Right hindlimb (tissue), 1 donor: ENCODE measurements at regions not wholly inside any gene's neighbourhood (a gene's known extent, or its start where the extent isn't known, plus 50 kb on each side); places are given as distances from the start of the nearest gene placed in this dataset.
A peak's percentile ranks its signal among the peaks of the same experiment; 100 is the strongest.

Source experiments
- DNase-seq: peaks from one replicate; pipeline ENCODE4 v3.0.0-alpha.2; 2018

DNA sequence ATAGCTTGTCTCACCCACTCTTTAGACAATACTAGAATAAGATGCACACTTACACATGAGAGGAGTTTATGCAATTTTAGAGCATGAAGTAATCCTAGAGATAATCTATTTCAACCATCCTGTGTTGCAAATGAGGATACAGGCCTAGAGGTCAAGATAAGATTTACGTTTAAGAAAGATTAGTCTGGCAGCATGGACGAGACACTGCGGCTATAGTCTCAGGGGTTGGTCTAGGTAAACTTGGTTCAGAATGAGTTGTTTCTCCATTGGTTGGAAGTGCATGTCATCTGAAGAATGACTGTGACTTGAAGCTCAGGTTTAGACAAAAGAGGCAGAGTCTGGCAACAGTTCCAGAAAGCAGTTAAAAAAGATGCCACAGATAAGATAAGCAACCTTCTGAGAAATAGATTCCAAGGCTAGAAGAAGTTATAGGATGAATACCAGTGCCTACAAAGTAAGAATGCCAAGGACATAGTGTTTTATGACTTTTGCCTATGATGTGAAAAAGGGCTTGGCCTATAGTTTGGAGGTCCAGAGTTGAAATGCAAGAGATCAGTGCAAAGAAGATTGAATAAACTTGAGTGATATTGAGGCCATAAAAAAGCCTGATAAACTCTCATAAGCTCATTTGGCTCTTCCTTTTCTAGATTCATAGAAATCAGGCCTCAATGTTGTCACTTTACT is 631.0 kb downstream of the SQOR start:
- no peak for DNase-seq

DNA sequence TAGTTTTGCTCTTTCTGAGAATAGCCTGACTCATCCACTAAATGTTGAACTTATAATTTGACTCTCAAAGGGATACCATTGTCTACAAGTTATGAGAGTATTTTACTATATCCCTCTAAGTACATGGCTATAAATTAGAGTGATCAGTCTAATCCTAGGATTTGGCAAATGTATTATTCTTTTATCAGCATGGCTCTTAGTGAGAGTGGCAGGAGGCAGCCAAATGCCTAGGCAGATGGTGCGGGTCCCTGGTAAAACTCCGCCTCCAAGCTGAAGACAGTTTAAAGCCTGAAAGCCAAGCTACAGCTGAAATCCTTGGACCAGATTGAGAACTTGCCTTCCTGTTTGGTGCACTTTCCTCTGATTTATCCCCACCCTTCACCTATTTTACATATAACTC is 631.8 kb downstream of the SQOR start:
- DNase-seq: no peak

DNA sequence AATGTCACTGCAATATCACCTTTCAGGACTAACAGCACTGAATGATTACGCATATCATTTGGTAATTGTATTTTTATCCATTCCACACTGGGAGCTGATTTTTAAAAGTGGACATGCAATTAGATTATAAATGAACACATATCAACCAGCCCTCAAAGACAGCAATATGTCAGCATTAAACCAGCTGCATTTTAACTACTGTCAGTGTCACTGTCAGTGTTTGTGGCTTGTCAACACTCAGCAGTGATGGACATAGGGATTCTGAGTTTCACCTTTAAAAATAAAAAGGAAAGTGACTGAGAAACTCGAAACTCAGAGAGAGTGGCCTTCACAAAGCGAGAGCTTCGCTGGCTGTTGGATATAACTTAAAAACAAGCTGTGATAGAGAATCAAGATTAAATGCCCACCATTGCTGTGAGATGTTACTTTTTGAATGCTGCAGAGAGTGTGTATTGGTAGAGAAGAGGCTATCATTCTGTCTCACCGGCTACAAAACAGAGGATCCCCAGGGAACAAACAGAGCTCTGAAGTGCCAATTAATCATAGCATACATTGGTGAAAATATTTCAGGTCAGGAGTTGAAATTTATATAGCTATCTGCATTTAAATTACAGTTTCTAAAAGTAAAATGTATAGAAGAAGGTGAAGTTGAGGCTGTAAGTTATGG is 635.8 kb downstream of the SQOR start:
- DNase-seq: no peak

DNA sequence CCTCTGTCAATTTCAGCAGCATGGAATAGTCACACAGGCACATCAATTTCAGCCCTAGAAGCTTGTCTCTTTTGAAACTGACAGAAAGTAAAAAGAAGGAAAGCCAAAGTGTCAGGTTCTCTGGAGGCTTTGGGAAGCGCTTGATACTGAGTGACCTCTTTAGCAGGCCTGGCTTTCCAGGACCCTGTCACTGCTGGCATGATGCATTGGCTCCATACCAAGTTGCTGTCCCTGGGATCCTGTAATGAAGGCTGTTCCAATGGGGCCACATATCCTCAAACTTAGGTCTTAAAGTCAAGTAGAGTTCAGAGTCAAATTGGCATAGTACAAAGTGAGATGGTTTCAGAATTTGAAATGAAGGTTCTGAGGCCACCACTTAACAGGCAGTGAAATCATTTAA is 640.9 kb downstream of the SQOR start:
- DNase-seq: no peak

DNA sequence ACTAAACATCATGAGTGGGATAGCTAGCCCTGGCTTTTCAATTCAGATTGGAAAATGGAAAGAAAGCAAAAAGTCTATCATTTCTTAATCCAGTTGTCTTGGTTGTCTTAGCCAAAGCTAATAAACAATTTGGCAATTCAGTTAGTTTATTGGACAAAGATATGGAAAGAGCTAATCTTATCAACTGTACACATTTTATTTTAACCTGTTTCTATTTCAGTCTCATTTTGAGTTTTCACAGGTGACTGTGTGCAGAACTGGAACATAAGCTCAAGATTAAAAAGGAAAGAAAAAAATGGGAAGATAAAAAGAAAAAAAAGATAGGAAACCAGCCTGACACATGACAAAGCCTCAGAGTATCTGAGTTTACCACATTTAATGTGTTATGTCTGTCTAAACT is 642.6 kb downstream of the SQOR start:
- DNase-seq: no peak

DNA sequence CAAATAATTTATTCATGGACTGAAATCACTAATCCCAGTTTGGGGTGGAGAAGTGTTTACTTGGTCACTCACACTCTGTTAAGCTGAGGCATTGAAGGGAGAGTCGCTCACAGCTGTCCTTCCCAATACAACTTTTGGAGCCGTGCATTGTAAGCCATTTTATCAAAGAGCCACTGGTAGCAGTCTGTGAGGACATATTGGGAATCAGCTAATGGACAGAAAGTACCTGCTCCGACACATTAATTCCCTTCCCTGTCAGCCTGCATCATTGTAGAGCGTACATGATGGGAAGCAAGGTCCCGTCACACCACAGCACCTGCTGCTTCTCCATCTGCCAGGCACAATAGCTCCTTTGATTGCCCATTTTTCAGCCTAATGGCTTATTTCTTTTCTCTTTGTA is 643.2 kb downstream of the SQOR start:
- no peak for DNase-seq

DNA sequence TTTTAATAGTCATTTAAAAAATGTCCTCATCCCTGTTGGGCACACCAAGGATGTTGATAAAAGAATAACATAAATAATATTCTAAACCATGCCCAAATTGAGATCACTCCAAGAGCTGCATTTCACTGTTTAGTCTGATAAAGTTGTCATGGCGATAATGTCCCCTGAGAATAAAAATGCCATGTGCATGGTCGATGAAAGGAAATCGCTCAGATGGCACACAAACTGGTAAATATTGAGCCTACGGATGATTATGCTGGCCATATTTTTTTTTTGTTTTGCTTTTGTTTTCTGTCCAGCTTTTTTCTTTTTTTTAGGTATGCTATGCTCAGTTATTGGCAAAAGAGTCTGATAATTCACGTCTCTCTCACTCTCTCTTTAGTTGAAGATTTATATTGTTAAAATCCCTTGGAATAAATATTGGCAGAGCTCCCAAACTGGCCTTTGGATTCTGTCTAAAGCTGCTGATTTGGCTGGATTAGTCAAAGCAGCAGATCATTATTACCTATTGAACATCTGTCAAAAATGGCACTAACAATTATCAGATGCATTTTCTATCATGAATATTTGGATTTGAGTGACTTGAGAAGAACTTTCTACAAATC is 643.8 kb downstream of the SQOR start:
- no peak for DNase-seq

DNA sequence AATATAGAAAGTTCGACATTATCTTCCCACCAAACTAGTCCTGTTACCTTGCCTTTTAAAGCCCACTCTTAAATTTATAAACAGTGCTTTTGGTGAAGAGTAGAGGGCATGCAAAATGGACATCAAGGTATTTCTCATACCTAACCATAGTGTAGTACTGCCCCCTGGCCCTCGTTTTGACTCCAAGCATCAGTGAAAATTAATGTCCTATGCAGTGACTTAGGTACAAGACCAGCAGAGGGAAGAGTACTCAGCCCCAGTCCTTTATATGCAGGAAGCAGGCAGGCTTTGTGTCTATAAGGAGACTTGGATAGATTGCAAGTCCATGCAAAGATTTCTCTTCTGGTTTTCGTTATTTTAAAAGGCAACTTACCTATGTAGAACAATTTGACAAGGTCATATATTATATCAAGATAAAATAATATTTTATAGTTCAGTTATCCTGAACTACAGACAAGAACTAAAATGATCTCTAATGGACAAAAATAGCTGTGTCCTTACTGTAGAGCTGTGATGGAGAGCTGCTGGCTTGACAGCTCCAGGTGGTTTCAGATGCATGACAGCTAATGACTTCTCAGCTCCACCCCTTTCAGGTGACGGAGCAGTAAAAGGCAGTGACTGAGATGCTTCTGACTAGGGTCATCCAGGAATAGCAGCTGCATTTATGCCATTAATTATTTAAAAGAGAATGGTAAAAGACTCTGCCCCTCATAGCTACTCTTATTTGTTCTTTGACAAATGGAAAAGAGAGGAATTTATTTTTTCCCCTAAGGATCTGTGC is 646.1 kb downstream of the SQOR start:
- no peak for DNase-seq

DNA sequence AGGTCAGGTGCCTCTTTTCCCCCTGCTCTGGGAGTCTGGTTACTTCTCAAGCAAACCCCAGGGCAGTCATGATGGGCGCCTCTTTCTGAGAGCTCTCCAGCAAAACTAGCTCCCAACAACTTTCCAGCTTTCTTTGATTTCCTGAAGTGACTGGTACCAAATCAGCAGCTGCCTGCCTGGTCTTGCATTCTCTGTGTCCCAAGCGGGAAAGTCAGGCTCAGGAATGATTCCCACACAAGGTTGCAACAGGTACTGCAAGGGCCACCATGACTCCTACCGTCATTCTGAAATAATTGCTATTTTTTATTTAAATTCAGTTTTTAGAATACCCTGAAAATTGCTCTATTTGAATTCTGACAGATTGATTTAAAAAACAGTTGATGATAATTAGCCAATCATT is 658.7 kb downstream of the SQOR start:
- DNase-seq: no peak

DNA sequence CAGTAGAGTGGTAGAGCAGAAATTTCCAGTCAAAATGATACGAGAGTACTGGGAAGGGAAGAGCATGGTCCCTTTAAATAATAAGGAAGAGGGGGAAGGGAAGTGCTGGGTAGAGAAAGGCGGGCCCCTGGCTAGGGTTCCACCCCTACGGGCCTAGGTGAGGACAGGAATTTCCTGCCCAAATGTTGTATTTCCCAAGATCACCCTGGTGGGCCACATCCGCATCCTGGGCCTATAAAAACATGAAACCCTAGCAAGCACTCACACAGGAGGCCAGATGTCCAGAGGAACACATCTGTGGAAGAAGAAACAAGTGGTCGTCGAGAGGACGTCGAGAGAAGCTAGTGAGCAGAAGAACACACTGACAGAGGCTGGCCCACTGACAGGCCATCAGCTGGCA is 661.2 kb downstream of the SQOR start:
- no peak for DNase-seq

DNA sequence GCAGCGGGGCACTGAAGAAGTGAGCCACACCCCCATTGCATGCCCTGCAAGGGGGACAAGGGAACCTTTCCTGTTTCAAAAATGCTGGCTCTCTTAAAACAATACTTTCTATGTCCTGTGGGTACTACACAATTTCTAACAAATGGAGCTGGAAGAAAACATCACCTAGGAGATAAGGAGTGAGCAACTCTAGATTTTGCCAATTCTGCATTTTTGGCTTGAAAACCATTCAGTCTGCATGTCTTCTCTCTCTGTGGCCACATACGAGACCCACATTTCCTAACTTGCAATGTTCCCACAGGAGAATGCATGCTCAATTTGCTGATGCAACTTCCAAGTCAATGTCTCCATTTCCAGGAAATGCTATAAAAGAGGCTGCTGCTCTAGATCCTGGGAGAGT is 662.0 kb downstream of the SQOR start:
- no peak for DNase-seq

DNA sequence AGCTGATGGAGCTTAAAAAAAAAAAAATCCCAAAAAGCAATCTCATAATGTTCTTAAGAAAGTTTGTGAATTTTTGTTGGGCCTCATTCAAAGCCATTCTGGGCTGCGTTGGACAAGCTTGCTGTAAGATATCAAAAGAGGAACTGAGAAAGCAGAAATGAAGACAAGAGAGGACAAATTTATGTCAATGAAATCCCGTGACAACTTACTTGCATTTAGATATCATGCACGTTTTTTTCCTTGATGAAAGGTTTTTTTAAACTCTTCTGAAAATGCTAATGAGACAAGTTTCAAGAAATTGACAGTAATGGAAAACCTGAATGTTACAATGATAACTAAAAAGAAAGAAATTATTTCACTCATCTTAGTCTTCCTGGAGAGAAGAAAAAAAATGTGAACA is 662.9 kb downstream of the SQOR start:
- DNase-seq: no peak

DNA sequence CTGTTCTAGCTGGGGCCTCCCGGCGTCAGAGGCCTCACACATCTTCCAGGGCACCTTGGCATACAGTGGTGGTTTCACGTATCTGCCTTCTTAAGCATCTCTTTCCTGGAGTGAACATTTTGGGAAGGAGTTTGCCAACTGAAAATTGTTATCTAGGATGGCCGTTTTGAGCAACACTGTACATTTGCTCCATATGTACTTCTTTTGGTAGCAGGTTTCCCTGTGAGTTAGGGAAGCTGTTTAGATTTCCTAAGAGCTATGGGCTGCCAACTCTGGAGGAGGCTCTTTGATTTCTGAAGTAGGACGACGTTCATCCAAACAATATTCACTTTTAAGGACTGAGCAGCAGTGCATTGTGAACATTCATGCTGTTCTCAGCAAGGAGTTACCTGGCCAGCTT is 665.9 kb downstream of the SQOR start:
- DNase-seq: no peak

DNA sequence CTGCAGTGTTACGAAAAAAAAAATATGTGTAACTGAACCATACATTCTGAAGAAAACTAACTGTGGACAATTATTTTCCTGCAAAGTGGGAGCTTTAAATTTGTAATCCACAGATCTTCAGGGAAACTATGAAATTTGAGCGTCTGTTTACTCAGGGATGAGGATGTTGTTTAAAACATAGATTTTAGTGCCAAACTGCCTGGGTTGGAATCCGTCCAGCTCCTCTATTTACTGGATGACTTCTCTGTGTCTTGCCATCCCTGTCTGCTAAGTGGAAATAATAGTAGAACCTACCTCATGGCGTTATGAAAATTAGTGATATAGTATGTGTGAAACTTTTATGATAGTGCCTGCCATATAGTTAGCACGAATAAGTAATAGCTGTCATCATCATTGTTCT is 666.5 kb downstream of the SQOR start:
- DNase-seq: no peak

DNA sequence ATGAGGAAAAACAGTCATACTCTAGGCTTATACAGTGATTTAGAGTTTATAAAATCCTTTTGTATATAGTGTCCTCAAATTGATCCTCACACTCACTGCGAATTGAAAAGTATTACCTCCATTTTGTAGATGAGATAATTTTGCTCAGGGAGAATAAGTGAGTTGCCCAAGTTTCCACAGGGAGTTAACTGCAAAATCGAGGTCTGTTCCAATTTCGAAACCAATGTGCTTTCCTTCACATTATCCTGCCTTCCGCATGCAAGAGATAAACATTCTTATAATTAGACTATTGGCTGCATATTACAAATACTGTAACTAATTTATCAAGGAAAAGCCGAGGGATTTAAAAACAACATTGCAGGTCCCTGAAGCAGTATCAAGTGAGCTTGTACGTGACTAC is 667.0 kb downstream of the SQOR start:
- DNase-seq: no peak

DNA sequence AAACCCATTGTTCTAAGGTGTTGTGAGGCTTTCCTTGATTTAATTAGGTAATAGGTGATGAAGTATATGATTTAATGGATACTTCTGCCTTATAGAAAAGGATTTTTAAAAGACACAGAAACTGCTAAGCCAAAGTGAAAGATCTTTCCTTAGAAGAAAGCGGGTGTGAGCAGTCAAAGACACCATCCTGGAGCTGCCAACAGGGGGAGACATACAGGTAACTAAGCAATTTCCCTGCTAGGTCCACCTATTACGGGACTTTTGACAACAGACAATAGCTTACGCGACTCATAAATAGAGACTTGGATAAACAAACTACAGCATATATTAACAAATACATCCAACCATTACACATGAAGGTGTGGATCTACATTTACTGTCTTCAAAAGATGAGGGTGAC is 669.5 kb downstream of the SQOR start:
- DNase-seq: no peak

DNA sequence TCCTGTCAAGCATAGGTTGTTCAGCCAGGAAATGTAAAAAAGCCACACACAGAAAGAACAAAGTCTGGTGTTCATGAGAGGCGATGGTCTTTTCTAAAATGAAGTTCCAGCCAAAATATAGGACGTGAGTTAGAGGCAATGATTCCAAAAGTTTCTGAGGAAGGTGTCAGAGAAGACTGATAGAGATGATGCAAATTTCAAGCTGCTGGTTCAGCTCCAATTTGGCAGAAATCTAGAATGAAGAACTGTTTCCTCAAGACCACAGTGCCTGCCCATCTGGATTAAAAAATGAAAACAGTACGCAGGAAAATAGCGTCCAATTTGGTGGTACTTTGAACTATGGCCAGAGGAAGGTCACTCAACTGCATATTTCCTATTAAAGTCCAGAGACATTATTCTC is 672.9 kb downstream of the SQOR start:
- DNase-seq: no peak

DNA sequence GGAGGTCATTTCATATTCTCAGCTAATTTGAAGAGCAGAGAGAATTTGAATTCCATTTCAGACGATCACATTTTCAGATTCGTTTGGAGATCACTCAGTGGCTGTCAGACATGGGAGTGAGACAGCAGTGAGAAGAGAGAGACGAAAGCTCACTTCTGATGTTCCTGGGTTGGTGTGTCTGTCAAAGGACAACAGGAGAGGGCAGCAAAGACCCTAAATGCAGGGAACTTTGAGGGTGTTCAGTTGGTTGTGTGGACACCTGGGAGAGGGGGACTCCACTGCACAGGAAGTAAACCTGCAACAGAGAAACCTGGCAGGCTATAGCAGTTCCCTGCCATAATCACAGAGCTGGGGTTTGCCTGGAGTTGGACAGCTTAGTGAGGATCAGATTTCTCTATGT is 675.1 kb downstream of the SQOR start:
- DNase-seq: no peak

DNA sequence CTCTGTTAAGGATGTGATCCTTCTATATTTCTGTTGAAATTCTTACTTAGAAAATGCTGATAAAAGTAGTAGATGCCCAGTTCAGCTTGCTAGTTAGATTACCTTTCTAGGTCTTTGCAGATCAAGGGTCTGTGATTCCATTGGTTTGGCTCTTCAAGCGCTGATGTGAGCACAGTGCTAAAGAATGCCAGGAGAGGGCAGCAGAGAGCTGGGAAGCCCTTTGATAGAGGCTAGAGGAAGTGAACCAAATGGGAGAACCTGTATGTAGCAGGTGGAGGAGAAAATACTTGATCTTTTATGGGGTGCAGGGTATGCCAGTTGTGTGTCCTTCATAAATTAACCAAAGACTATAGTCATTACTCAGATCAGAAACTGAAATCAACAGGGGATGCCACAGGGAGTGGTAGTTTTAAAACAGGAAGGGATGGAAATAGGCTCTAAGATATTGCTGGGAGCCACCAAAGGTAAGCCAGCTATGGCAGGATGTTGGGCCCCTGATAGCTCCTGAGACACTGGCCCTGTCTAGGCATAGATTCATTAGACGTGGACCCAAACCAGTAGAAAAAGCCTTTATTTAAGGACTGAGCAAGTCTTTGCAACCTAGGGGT is 677.4 kb downstream of the SQOR start:
- DNase-seq: peak; percentile 73

DNA sequence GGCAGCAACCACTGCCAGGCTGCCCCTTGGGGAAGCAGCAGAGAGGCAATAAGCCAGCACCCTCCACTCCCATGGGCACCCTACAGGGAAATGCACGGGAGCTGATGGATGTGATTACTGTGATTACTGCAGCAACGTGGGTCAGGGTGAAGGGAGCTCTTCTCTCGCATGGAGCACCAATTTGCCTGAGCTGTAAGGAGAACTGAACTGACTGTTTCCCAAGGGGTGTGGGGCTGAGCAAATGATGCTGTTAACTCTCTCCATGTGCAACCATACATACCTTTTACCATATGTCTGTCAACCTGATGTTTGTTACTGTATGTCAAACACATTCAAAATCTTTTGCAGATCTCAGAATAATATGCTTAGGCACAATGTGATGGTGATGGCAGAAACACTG is 680.6 kb downstream of the SQOR start:
- DNase-seq: no peak

DNA sequence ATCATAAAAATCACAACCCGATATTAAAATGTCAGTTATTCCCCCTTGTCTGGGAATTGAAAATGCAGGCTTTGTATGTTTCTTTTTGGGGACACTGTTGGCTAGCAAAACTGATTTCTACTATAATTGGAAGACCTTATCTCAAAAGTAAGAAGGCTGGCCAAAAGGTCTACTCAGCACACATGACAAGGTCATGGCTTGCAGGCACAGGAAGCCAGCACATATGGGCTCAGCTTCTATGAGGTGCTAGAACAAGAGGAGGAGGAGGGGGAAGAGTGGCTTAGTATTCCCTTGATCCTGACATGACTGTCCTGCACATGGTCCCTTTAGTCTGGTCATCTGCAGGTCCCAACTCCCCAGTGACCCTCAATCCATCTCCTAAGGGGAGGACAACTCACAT is 681.2 kb downstream of the SQOR start:
- no peak for DNase-seq

DNA sequence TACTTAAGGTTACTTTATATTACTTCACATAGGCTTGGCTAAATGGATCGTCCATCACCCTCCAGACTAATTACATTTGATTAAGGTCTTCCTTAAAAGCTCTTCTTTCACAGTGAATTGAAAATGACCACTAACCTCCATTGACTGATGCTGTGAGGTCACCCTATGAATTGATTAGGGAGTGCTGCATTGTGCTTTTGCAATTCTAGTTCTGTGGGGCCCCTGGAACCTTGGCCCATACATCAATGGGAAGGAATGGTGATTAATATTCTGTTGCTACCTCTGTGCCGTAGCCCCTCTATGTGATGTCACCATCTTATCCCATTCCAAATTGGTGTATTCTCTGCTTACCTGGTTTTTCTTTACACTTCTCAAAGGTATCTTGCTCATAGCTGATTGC is 682.2 kb downstream of the SQOR start:
- no peak for DNase-seq

DNA sequence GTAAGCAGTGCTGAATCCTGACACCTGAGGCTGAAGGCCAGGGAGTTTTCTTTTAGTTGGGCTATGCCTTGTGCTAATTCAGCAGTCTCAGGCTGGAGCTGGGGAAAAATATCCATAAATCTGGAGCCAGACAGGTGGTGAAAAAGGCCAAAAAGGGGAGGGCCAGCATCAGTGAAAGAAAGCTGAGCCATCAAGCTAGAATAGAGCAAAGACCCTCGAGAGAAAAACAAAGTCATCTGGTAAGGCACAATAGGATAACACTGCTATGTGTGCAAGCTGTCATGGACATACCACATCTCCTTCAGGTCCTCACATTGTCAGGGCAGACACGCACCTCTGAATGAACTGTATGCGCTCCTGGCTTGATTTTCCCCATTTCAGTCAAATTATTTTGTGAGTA is 687.9 kb downstream of the SQOR start:
- DNase-seq: no peak

DNA sequence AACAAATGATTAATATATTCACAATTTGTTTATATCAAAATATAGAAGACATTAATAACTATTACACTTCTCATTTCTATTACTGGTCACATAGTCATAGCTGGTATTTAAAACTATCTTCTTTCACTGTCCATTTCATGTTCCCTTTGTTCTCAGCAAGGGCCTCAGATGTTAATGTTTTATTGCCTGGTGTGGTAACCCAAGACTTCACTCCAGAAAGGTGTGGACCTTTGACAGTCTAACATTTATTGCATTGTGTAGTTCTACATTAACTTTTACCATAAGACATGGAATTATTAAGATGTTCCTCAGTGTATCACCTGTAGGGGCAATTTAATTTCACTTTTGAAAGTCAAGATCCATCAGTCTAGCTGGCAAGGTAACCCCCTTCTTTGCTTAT is 691.3 kb downstream of the SQOR start:
- DNase-seq: no peak
